Stimulated activated CD4-positive, alpha-beta T cell treated with anti-CD3 and anti-CD28 coated beads, Interleukin-12 subunit alpha, Interleukin-12 subunit beta, amount 100 ng/mL, for 24 hours (primary cell): ENCODE measurements at regions not wholly inside any gene's neighbourhood (a gene's known extent, or its start where the extent isn't known, plus 50 kb on each side); places are given as distances from the start of the nearest gene placed in this dataset.

Experiments
- DNase-seq, 2 experiments: peaks; one replicate each; pipeline ENCODE4 v3.0.0-alpha.2; 2020; ENCODE audit warnings: low read depth in 2 of 2

DNA sequence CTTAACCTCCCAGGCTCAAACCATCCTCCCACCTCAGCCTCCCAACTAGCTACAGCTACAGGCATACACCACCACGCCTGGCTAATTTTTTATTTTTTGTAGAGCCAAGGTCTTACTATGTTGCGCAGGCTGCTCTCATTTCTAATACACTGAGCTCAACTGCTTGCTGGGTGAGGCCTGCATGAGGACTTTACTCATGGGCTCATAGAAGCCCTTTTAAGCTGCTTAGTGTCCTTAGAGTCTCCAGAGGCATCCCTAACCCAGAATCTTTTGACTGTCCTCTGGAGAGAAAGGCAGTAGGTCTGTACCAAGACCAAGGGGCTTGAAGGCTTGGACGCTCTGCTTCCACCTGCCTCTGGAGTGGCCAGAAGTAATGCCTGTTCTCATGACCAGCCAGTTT, 141.6 kb downstream of the TM9SF2 start:
- DNase-seq: no peak

DNA sequence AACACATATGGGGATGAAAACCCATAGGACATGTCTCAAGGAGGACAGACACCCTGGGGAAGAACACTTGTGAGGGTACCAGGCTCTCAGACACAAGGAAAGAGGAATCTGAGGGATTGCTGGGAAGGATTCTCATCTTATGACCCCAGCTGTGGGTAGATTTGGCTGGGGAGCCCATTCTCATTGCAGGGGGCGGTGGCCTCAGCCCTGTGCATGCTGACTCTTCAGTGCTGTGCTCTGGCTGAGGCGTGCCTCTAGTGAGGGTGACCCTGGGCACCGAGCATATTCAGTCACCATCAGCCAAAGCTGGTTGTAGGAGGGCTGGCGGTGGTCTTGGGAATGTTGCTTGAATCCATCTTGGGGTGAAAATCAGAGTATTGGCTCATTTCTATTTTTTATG, 140.7 kb downstream of the TM9SF2 start:
- no peak for DNase-seq

DNA sequence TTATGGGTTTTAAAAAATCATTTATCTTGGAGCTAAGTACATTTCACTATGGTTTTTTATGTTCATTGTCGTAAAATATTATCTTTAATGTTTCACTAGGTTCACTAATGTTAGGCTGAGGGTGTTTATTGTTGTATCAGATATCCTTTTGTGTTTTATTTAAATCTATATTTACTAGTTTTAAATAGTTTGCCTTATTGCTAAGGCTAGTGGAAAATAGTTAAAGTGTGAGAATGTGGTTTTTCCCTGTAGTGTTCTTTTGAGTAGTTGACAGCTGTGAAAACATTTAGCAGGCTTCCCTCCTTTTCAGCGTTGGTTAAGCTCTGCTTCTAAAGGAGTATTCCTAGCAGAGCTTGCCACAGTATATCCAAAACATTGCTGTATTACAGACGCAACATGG, 139.0 kb downstream of the TM9SF2 start:
- DNase-seq: no peak

DNA sequence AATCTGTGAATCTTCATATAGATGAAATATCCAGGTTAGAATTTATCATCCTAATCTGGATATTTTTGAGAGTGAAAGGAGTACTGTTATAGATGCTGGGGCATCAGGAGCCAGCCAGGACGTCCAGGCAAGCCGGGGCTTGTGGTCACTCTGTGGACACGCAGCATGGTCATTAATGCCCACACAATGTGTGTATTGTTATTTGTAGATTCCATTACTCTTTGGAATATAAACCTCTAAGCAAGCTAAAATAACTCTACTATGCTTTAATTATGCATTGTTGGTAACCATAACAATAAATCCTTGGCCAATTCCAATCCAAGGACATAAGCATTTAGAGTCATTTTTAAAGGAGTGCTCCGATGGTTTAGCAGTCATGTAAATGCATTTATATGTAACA, 137.9 kb downstream of the TM9SF2 start:
- DNase-seq: no peak

DNA sequence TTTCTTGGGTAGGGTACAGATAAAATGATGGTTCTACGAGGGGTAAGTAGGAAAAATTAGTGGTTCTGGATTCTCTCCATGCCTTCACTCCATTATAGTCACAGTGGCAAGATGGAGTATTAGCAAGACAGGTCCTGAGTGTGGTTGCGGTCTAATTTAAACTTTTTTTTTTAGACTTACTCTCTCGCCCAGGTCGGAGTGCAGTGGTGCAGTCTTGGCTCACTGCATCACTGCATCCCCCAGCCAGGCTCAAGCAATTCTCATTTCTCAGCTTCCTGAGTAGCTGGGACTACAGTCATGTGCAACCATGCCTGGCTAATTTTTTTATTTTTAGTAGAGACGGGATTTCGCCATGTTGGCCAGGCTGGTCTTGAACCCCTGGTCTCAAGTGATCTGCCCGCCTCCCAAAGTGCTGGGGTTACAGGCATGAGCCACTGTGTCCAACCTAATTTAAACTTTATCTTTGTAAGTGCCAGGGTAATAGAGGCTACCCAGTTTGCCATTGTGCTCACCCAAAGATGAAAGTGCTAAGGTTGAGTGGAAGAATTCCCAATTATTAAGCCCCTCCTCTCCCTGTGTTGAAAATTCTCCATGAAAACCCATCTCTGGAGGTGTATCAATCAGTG, 135.6 kb downstream of the TM9SF2 start:
- DNase-seq: no peak

DNA sequence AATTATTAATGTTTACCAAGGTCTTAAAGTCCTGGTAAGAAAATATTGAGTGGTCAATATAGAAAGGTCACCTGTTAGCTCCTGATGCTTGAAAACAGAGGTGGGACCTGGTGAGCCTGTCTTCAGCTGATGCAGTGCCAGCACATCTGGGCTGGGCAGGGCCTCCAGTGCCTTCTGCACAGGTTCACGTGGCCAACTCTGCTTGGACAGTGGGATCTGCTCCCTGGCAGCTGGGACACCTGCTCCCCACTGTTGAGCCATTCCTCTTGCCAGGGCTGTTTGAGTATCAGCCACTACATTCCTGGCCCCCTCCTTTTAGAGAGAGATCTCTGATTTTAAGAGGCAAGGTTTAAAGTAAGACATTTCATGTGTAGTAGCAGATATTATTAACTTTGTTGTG, 135.0 kb downstream of the TM9SF2 start:
- DNase-seq: no peak

DNA sequence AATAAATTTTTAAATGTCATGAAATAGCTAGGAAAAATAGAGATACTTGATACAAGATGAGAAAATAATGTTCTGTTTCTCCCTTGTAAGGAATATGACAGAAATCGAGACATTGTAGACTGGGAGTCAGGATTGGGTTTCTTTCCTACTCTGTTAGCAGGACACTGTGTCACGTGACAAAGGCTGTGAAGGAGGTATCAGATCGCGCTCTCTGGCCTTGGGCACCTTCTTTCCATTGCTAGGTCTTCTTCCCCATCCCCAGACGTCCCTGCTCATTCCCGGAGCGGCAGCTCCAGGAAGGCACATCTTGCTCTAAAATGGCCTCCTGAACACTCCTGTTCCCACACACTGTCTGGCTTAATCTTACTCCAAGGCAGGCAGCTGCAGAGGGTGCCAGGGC, 133.4 kb downstream of the TM9SF2 start:
- DNase-seq: no peak

DNA sequence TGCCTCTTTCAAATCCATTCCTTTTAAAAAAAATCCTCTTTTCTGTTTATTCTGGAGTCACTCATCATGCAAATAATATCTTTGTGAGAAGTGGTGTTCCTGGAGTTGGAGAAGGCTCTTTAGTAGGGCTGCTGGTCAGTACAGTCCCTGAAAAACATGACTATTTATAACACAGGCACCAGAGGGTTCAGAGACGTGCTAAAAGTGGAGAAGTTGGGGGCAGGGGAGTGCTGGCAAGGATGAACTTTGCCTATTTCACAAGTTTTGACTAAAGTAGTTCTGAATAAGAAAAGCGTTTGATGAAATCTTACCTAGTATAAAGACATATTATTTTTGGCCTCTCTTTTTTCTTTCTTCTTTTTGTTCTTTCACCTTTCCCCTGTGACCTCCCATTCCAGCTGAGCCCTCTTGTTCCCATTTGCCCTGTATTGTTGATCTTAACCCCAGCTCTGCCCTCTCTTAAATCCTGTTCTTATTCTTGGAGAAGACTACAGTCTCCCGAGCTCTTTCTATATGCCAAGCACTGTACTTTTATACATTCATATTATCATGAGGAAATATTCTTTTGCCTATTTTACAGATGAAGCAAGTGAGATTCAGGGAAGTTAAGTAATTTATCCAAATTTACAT, 129.1 kb downstream of the TM9SF2 start:
- DNase-seq: no peak

DNA sequence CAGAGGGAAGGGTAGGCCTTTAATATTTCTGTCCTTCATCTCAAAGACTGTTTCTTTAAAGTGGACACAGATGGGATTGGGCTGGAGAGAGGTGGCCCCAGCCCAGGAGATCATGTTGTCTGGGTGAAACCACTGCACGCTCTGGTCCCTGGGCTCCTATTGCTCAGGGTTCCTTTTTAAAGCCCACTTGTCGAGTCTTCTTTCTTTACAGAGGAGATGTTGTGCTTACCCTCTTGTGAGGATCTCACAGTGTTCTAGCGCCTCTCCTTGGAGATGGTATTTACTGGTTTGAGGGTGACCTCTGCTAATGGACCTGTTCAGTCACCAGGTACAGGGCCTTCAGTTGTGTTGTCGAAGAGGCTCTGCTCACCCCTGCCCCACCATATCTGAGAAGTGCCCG, 128.4 kb downstream of the TM9SF2 start:
- DNase-seq: no peak

DNA sequence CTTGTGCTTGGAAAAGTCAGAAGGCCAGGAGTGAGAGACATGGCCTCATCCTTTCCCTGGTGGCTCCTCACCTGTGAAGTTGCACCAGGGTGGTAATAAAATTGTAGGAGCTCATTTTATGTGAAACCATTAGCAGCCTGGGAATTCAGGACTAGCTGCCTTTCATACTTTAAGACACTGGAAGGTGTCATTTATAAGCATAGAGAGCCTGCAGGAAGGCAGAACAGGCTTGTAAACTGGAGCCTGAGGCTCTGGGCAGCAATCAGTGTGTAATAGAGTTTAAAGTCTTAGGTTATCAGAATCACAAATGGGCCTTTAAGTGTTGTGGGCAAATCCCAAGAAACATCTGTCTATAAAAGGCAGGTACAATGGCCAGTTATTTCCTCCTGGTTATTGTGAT, 127.2 kb downstream of the TM9SF2 start:
- no peak for DNase-seq

DNA sequence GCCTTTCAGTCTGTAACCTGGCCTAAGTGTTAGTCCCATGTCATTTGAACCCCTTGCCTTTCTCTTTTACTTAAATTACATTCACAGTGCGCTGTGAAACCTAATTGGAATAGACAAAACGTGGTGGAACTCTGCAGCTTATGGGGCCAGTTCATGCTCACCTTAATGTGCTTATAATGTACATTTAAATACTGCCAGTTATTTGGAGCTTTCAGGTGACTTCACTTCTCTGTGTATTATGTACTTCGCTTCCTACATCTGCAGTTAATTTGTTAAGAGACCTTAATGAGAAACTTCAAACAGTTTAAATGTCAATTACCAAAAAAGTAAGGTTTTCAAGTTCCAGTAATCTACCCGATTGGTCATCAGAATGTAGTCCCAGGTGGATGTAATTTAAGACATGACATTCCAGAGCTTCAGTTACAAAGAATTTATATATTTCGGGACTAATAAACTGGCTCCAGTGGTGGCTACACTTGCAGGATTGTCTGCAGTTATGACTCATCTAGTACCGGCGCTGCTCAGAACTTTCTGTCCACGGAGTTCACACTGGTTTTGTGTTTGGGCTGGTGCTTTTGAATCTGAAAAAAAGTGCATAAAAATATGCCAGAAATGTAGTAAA, 125.3 kb downstream of the TM9SF2 start:
- no peak for DNase-seq

DNA sequence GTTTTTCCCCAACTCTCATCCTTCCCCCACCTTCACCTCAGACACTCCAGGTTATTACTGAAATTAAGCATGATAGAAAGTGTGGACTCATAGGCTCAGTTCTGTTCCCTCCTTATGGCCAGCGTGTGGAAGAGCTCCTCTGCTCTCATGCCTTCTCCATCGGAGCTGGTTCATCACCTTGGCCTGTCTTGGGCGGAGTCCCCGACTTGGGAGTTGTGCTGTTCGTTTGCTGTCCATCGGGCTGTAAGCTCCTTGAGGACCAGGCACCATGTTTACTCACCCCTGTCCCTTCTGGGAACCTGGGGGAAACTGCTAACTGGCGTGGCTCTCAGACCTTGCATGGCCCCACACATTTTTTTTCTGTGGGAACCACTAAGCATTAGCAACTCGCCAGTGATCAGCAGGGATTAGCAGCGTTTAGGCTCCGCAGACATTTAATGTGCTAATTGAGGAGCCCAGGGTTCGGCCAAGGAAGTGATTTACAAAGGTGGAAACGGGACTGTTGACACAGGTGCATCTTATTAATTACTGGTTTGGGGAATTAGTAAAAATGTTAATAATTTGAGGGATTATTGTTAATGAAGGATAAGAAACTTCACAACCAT, 123.8 kb downstream of the TM9SF2 start:
- DNase-seq: no peak

DNA sequence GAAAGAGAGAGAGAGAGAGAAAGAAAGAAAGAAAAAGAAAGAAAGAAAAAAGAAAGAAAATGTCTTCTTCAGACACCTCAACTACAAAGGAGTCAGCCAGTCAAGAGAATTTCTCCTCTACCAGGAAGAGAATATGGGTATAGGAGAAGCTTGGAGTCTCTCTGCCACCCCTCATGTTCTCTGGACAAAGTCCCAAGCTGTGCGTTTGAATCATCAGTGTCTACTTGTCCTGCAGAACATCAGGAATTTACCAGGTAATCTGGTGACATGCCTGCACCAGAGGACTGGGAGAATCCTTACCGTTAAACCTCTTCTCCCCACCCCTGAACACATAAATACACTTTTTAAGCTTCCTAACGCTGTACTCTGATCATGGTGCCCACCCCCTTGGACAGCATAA, 119.5 kb downstream of the TM9SF2 start:
- DNase-seq: no peak

DNA sequence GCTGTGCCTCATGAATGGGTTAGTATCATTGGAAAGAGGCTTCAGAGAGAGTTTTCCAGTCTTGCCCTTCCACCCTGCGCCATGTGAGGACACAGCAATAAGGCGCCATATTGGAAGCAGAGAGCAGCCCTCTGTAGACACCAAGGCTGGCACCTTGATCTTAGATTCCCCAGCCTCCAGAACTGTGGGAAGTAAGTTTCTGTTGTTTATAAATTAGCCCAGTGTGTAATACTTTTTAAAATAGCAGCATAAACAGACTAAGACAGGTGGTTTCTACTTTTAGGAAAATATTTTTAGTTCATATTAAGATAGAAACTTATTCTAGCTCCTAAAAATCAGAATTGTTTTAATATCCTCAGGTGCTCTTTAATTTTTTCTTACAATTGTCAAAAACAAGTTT, 117.9 kb downstream of the TM9SF2 start:
- DNase-seq: no peak

DNA sequence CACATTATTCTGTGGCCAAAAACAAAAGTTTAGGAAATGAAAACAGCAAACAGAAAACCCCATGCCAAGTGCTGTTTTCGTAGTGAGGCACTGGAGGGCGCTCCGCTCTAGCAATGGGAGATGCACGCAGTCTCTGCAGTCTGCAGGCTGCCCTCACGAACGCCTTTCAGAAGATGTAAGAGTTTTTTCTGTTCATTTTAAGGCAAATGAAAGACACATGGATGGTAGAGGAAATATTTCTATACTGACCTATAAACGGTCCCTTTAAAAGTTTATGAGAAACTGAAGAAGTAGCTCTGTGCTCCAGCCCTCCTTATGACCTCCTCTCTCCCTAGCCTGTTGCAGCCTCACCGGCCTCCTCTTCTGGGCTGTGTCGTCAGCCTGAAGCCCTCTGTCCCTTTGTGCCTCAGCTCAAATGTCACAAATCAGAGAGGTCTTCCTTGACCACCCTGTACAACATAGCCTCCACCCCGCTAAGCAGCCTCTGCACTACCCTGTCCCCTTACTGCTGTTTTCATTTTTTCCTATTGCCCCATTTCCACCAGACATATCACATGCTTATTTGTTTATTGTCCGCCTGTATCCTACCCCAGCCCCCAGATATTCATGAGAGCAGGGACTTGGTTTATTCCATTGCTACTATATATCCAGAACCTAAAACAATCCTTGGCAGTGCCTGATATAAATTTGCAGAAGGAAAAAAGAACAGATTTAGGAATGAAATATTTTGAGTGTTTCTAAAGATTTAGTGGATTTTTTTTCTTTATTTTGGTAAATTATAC, 116.4 kb downstream of the TM9SF2 start:
- DNase-seq: no peak

DNA sequence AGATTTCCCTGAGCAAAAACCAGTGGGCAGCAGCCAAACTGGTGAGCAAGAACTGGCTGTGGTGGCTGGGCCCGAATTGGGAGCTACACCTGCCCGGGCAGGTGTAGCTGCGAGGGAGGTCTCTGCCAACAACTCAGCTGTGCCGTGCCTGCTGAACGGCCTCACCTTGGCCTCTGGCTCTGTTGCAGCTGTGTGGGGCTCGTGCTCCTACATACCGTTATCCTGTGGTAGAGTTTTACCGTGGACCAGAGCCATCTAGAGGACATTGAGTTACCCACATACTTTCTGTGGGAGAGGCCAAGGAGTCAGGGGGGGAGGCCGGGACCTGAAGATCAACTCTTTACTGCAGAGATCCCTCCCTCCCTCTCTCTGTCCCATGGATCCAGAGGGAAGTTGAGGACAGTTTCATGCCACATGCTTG, 113.2 kb downstream of the TM9SF2 start:
- DNase-seq: no peak
